GM23338 (cell line): ENCODE measurements at regions not wholly inside any gene's neighbourhood (a gene's known extent, or its start where the extent isn't known, plus 50 kb on each side); places are given as distances from the start of the nearest gene placed in this dataset.
"Not testable (repeated sequence)": the region's sequence is repeated elsewhere in the genome, so short reads cannot be mapped to it uniquely, and the experiment has no call there.

Source experiments
- ATAC-seq: fragments of 200-7000 bp; cut with Tn5 transposase; 3 replicates; pipeline ENCODE4 v1.9.1; 2020
- DNase-seq: peaks from one replicate; pipeline ENCODE4 v3.0.0-alpha.2; 2015; ENCODE audit warnings: low spot score
- H2AFZ ChIP-seq: fragments of 200-600 bp; sonication (generic); 2 replicates; pipeline ENCODE4 v1.8.0; 2016; ENCODE audit warnings: antibody characterized with exemption, mild to moderate bottlenecking, moderate library complexity
- H3F3A ChIP-seq: fragments of 200-600 bp; sonication (generic); replicated peaks from 2 replicates; pipeline ENCODE4 v1.8.0; 2017; ENCODE audit warnings: antibody characterized with exemption, mixed run types, low read depth
- H3K27ac ChIP-seq: fragments of 200-600 bp; sonication (generic); 2 replicates; pipeline ENCODE4 v1.6.1; 2016; ENCODE audit warnings: low read depth
- H3K27me3 ChIP-seq: fragments of 200-600 bp; sonication (generic); 2 replicates; pipeline ENCODE4 v1.8.0; 2016; ENCODE audit warnings: mild to moderate bottlenecking, mixed run types, moderate library complexity; ENCODE audit not compliant: insufficient read depth
- H3K36me3 ChIP-seq: fragments of 200-600 bp; sonication (generic); 2 replicates; pipeline ENCODE4 v1.8.0; 2016; ENCODE audit warnings: mild to moderate bottlenecking; ENCODE audit not compliant: insufficient read depth
- H3K4me1 ChIP-seq: fragments of 200-600 bp; sonication (generic); 2 replicates; pipeline ENCODE4 v1.8.0; 2016; ENCODE audit warnings: mild to moderate bottlenecking, moderate library complexity; ENCODE audit not compliant: insufficient read depth
- H3K4me2 ChIP-seq: fragments of 200-600 bp; sonication (generic); 2 replicates; pipeline ENCODE4 v1.7.1; 2017; ENCODE audit warnings: mixed run types
- H3K4me3 ChIP-seq: fragments of 200-600 bp; sonication (generic); 2 replicates; pipeline ENCODE4 v1.6.1; 2016; ENCODE audit warnings: mixed run types
- H3K79me2 ChIP-seq: fragments of 200-600 bp; sonication (generic); replicated peaks from 2 replicates; pipeline ENCODE4 v1.8.0; 2017; ENCODE audit warnings: mild to moderate bottlenecking; ENCODE audit not compliant: insufficient read depth
- H3K9me2 ChIP-seq: fragments of 200-600 bp; sonication (generic); 2 replicates; pipeline ENCODE4 v1.8.0; 2017; ENCODE audit not compliant: insufficient read depth
- H4K20me1 ChIP-seq: fragments of 200-600 bp; sonication (generic); replicated peaks from 2 replicates; pipeline ENCODE4 v1.8.0; 2017; ENCODE audit warnings: mild to moderate bottlenecking; ENCODE audit not compliant: insufficient read depth
- H3K27ac Mint-ChIP-seq: 2 replicates; pipeline ENCODE4 v1.8.0; 2020; ENCODE audit warnings: inconsistent platforms, mild to moderate bottlenecking, moderate library complexity, mixed read lengths
- H3K27me3 Mint-ChIP-seq: 3 replicates; pipeline ENCODE4 v1.8.0; 2022; ENCODE audit warnings: low read depth, mild to moderate bottlenecking, moderate library complexity, mixed read lengths, inconsistent platforms; ENCODE audit not compliant: insufficient read depth, poor library complexity
- H3K36me3 Mint-ChIP-seq: 3 replicates; pipeline ENCODE4 v1.8.0; 2021; ENCODE audit warnings: low read depth, mild to moderate bottlenecking, inconsistent platforms, moderate library complexity, mixed read lengths
- H3K4me1 Mint-ChIP-seq: 3 replicates; pipeline ENCODE4 v1.8.0; 2020; ENCODE audit warnings: mild to moderate bottlenecking, inconsistent platforms, mixed read lengths
- H3K4me3 Mint-ChIP-seq: 3 replicates; pipeline ENCODE4 v1.8.0; 2021; ENCODE audit warnings: moderate library complexity, mild to moderate bottlenecking, inconsistent platforms, mixed read lengths
- H3K9me3 Mint-ChIP-seq: 3 replicates; pipeline ENCODE4 v1.8.0; 2020; ENCODE audit warnings: moderate library complexity, mild to moderate bottlenecking, inconsistent platforms, mixed read lengths
- ETS1 ChIP-seq: IDR thresholded peaks from 2 replicates; pipeline ENCODE4 v1.6.1; 2016; ENCODE audit warnings: antibody characterized with exemption
- NANOG ChIP-seq: IDR thresholded peaks from 2 replicates; pipeline ENCODE4 v1.6.1; 2016; ENCODE audit warnings: antibody characterized with exemption, borderline replicate concordance
- TF ChIP-seq, protein P1 (sequence below), 2 experiments: fragments of 200-600 bp in 1 of 2; sonication (generic) in 1 of 2; conservative IDR thresholded peaks; 2 replicates each; pipeline versions ENCODE4 v1.5.1 to v1.6.1; 2016 to 2017; ENCODE audit warnings: antibody characterized with exemption in 2 of 2, low read depth in 2 of 2, mild to moderate bottlenecking in 2 of 2, moderate library complexity in 1 of 2

DNA sequence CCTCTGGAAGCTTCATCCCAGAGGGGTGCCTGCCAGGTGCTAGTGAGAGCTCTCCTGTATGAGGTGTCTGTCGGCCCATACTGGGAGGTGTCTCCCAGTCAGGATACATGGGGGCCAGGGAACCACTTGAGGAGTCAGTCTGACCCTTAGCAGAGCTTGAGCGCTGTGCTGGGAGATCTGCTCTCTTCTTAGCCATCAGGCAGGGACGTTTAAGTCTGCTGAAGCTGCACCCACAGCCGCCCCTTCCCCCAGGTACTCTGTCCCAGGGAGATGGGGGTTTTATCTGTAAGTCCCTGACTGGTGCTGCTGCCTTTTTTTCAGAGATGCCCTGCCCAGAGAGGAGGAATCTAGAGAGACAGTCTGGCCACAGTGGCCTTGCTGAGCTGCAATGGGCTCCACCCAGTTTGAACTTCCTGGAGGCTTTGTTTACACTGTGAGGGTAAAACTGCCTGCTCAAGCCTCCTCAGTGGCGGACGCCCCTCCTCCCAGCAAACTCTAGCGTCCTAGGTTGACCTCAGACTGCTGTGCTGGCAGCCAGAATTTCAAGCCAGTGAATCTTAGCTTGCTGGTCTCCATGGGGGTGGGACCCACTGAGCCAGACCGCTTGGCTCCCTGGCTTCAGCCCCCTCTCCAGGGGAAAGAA, 93.3 kb upstream of the DYRK2 start:
- H4K20me1 ChIP-seq, H3K36me3 ChIP-seq, H3K36me3 Mint-ChIP-seq, H3K4me1 ChIP-seq, H3K9me2 ChIP-seq, H3K4me3 ChIP-seq, H3K4me3 Mint-ChIP-seq, H3F3A ChIP-seq, H3K4me2 ChIP-seq, H3K27ac Mint-ChIP-seq, H3K27me3 ChIP-seq, H3K27me3 Mint-ChIP-seq, H3K4me1 Mint-ChIP-seq, H3K79me2 ChIP-seq, H3K27ac ChIP-seq: not testable (repeated sequence)
- peak overlapping the region; percentile 32 for H2AFZ ChIP-seq
- ATAC-seq (peak; percentile 65; the same call in 2 of the 3 replicates), DNase-seq (peak; percentile 14)
- peaks cover 24% of the 10 kb centered on the region; the same call in 2 of the 3 replicates for H3K9me3 Mint-ChIP-seq

GRCh38 chr12:67558775-67559174, 89.8 kb upstream of the DYRK2 start:
- Mint-ChIP-seq H3K4me1 (no peaks in the 10 kb centered on the region; the same call in 2 of the 3 replicates), H3K27me3 (no peaks in the 10 kb centered on the region), H3K27ac (no peak overlapping the region), H3K4me3 (no peak overlapping the region), H3K9me3 (peaks cover 28% of the 10 kb centered on the region; the same call in 2 of the 3 replicates), H3K36me3 (peaks cover 13% of the 10 kb centered on the region; the same call in 2 of the 3 replicates)
- H2AFZ ChIP-seq = peak overlapping the region; percentile 60; the same call in 1 of the 2 replicates
- peak; percentile 17 for DNase-seq
- no peak overlapping the region for H3K27ac ChIP-seq
- H3K4me2 ChIP-seq = no peak overlapping the region
- no peak for ATAC-seq
- no peaks in the 10 kb centered on the region for H3K4me1 ChIP-seq
- no peaks in the 10 kb centered on the region for H3K27me3 ChIP-seq
- 0 out of 2 replicates have a peak, but pooled peaks cover 12% of the 10 kb centered on the region for H3K36me3 ChIP-seq
- H3K79me2 ChIP-seq = no peaks in the 10 kb centered on the region
- no peak overlapping the region for H3K4me3 ChIP-seq
- H4K20me1 ChIP-seq = no peaks in the 10 kb centered on the region
- 0 out of 2 replicates have a peak, but pooled peaks cover 7% of the 10 kb centered on the region for H3K9me2 ChIP-seq
- TF ChIP-seq, protein P1, sequence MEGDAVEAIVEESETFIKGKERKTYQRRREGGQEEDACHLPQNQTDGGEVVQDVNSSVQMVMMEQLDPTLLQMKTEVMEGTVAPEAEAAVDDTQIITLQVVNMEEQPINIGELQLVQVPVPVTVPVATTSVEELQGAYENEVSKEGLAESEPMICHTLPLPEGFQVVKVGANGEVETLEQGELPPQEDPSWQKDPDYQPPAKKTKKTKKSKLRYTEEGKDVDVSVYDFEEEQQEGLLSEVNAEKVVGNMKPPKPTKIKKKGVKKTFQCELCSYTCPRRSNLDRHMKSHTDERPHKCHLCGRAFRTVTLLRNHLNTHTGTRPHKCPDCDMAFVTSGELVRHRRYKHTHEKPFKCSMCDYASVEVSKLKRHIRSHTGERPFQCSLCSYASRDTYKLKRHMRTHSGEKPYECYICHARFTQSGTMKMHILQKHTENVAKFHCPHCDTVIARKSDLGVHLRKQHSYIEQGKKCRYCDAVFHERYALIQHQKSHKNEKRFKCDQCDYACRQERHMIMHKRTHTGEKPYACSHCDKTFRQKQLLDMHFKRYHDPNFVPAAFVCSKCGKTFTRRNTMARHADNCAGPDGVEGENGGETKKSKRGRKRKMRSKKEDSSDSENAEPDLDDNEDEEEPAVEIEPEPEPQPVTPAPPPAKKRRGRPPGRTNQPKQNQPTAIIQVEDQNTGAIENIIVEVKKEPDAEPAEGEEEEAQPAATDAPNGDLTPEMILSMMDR (conservative IDR thresholded peaks at IDR 0.05; ENCODE audit: low read depth in 2 of 2) = 0 out of 4 replicates have a peak, but pooled peaks of 1 of the 2 experiments have one; percentile 10
- TF ChIP-seq NANOG = no peak
- no peaks in the 10 kb centered on the region for H3F3A ChIP-seq

- ATAC-seq (no peak), DNase-seq (no peak)
- Histone ChIP-seq H3K79me2 (no peaks in the 10 kb centered on the region), H3K36me3 (0 out of 2 replicates have a peak, but pooled peaks cover 12% of the 10 kb centered on the region), H4K20me1 (no peaks in the 10 kb centered on the region), H3K4me3 (no peak overlapping the region), H3K4me2 (no peak overlapping the region), H3K27ac (no peak overlapping the region), H3K9me2 (0 out of 2 replicates have a peak, but pooled peaks cover 3% of the 10 kb centered on the region), H2AFZ (peak overlapping the region; percentile 47), H3K27me3 (no peaks in the 10 kb centered on the region), H3F3A (no peaks in the 10 kb centered on the region), H3K4me1 (no peaks in the 10 kb centered on the region)
- TF ChIP-seq ETS1 = no peak
- no peak overlapping the region for H3K27ac Mint-ChIP-seq
- H3K4me3 Mint-ChIP-seq = no peak overlapping the region
- peaks cover 13% of the 10 kb centered on the region; the same call in 2 of the 3 replicates for H3K36me3 Mint-ChIP-seq
- H3K4me1 Mint-ChIP-seq = no peaks in the 10 kb centered on the region; the same call in 2 of the 3 replicates
- H3K27me3 Mint-ChIP-seq = no peaks in the 10 kb centered on the region
- H3K9me3 Mint-ChIP-seq = peaks cover 28% of the 10 kb centered on the region; the same call in 2 of the 3 replicates
These were observed 88.8 kb upstream of the DYRK2 start for GRCh38 chr12:67559751-67560150.
